HG02852 (cell line): ENCODE measurements at regions not wholly inside any gene's neighbourhood (a gene's known extent, or its start where the extent isn't known, plus 50 kb on each side); places are given as distances from the start of the nearest gene placed in this dataset.
"Not testable (repeated sequence)": the region's sequence is repeated elsewhere in the genome, so short reads cannot be mapped to it uniquely, and the experiment has no call there.

Experiments used
- ATAC-seq: cut with Tn5 transposase; IDR thresholded peaks from one replicate; pipeline ENCODE4 v1.9.1; 2021; ENCODE audit warnings: mild to moderate bottlenecking, moderate library complexity; ENCODE audit not compliant: unreplicated experiment

DNA sequence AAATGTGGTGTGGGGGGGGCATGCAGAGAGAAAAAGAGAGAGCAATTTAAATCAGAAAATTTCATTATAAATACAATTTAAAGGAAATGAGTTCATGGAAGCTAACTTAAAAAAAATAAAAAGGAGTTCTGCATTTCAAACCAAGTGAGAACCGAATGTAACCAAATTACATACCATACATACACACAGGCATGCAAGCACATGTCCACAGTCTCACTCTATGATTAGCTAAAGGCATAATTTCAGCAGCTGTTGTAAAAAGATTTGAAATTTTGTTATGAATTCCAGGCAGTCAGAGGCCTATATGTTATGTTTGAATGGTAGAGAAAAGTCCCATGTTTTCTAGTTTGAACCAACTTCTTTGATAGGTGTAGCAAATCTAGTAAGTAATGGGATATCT lies 611.6 kb upstream of the ADGRL3 start:
- no peak for ATAC-seq

DNA sequence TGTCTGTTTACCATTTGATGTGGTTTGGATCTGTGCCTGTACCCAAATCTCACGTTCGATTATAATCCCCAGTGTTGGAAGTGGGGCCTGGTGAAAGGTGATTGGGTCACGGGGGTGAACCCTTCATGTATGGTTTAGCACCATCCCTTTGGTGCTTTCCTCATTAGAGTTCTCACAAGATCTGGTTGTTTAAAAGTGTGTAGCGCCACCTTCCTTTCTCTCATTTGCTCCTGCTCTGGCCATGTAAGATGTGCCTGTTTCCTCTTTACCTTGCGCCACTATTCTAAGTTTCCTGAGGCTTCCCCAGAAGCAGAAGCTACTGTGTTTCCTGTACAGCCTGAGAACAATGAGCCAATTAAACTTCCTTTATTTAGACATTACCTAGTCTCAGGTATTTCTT lies 610.7 kb upstream of the ADGRL3 start:
- no peak for ATAC-seq

DNA sequence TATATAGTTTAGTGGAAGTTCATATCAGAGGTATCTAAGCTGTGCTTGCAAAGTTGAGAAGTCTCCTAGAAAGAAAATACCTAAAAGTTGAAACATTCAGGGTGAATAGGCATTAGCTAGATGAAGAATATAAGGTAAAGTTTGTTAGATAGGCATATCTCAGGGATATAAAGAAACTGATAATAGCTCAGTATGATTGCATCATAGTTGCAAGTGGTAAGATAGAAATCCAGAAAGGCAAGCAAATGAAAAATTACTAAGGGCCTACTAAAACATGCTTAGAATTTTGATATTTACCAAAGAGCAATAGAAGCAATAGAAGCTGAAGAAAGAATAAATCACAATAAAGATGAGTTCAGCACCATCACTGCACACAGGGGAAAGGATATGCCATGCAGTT lies 610.0 kb upstream of the ADGRL3 start:
- ATAC-seq: no peak

DNA sequence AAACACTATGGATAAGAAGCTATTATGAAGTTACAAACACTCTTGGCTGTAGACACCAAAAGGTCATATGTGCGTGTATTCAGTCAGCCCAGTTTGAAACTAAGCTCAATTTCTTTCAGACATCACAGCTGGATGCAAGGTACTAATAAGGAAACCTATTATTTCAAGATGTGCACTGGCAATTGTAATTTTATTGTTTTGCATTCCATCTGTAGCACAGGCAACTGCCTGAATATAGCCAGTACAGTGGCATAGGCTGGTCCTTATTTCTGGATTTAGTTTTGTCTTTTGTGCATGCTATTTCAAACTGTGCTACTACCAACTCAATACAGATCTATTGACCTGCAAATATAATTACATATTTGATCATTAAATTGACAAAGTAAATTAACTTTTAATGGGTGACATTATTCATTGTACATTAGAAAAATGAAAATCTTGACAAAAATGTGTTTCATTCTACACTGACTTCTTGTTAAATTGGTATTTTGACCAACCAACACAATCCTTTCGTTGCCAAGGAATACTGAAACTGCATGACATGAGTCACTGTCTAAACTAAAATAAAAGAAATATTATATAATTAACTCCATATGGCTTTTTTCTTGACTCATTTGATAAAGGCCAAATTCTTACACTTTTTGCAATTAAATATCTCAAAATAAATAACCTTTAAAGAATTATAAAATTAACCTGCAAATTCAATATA lies 594.3 kb upstream of the ADGRL3 start:
- ATAC-seq: no peak

DNA sequence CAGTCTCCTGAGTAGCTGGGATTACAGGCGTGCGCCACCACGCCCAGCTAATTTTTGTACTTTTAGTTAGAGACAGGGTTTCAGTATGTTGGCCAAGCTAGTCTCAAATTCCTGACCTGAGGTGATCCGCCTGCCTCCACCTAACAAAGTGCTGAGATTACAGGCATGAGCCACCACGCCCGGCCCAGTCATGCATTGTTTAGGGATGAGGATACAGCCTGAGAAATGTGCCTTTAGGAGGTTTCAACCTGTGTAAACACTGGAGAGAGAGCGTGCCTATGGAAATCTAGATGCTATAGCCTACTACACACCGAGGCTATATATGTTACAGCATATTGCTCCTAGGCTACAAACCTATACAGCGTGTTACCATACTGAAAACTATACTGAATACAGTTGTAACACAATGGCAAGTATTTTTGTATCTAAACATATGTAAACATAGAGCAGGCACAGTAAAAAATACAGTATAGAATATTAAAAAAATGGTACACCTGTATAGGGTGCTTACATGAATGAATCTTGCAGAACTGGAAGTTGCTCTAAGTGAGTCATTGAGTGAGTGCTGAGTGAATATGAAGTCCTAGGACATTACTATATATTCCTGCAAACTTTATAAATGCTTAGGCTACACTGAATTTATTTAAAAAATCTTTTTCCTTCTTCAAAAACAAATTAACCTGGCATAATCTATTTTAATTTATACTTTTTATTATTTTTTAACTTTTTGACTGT lies 588.2 kb upstream of the ADGRL3 start:
- ATAC-seq: no peak

DNA sequence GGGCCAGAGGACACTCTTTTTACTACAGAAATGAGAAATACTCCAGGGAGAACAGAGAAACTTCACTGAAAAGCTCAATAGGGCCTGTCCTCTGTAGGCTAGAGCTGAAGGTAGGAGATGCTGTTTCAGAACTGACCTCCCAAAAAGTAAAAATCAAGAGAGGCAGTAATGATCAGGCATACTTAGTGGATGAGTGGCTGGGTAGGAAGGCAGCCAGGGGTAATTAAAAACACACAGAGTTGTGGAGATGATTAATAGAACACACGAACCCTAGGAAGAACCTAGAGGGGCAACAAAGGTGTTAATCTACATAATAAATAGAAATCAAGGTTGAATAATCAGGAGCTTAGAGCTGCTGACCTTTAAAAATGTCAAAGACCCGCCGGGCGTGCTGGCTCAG lies 582.4 kb upstream of the ADGRL3 start:
- ATAC-seq: no peak

DNA sequence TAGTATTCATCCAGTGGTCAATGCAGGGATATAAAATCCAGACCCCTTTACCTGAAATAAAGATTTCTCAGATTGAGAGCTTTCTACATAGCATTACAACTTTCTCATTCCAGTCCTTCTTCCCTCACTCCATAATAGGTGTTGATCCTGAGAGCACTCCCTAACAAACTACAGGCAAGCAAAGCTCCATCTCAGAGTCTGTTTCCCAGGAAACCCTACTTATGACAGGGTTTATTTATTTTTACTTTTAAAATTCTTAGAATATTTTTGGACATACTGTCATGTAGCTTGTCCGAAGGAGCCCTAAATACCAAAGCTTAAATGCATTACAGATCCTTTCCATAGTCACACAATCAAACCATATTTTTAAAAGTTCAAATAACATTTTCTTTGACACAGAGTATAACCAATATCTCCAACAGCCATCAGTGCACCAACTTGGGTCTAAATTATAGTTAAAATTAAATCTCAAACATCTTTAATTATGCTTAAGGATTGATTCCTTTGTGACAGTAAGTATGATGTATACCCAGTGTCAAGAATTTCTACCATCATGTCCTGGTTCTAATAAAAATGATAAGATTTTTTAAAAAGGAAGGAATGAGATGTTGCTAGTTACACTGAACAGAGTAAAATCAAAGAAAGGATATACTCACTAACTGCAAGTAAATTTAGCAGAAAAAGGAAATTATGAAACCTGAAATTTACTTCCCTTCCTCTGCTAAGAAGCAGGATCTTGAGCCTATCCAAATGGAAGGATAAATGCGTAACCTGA lies 580.4 kb upstream of the ADGRL3 start:
- no peak for ATAC-seq

DNA sequence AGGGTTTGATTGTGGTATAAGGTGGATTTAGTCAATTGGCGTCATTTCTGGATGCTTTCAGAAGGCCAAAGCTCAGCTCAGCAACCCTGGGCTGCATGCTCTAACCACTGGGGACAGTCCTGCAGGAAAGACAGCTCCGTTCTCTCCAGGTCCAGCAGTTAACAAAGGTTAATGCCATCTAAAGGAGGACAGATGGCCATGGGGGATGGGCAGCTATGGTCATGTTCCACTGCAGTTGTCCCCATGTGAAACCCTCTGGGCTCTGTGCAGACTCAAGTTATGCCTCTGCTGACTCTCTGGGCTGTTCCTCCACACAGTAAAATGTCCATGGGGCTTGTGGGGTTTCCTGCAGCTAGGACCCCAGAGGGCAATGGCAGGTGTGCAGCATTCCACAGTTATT lies 562.1 kb upstream of the ADGRL3 start:
- no peak for ATAC-seq

DNA sequence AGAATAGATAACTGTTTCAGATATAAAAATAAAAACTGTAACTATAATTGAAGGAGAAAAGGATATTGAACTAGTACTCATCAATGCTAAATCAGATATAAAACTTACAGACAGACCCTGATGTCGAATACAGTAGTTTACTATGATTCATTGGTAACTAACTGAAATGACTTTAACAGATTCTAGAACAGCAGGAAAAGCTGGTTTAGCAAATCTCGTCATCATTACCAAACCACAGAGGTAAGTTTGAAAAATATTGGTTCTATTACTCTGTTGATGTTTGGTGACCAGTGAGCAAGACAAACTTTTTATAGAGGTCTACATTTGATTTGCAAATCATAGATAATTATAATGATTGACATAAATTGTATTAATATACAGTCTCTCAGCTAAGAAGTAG lies 551.4 kb upstream of the ADGRL3 start:
- ATAC-seq: no peak

DNA sequence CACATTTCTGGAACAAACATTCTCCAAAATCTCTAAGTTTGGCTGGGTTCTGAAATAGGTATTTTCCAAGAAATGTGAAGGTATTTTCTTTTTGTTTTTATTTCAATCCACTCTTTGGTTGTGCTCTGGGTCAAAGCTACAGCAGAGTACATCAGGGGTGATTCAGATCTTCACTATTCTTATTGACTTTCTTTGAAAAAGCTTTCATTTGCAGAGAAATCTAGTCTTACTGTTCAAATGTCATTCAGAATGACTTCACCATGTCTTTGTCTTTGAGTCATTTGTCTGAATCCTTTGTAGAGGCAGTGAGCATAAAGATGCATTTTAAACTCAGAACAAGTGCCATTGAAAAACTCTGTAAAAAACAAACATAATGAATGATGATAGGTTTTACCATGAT lies 547.2 kb upstream of the ADGRL3 start:
- no peak for ATAC-seq

DNA sequence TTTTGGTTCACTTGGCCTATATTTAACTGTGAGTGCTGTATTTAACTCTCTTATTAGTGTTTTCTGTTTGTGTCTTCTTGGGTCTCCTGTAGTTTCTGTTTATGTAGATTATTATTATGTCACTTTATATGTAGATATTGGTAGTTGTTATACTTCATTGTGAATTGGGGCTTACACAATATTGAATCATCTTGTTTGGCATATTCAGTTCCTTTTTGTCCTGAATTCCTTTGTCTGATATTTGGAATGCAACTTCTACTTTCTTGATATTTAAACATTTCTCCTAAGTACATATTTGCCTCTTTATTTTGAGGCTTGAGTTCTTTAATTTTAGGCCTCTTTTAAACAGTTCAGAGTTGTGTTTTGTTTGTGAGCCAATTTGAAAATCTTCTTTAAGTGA lies 544.8 kb upstream of the ADGRL3 start:
- no peak for ATAC-seq

DNA sequence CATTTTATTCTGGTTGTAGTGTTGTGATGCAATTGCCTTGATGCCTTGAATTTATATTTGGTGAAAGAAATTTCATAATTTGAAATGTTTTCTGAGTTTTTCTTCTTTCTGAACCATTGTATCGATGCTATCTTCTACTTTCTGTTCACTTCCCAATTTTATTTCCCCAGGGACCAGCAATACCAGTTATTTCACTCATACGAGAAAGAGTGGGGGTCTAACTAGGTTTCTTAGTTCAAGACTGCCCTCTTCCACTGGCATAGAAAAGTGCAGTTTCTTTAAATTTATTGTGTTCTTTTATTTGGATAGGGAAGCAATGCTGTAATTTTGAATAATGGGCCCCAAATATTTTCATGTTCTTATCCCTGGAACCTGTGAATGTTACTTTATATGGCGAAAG lies 544.0 kb upstream of the ADGRL3 start:
- no peak for ATAC-seq

DNA sequence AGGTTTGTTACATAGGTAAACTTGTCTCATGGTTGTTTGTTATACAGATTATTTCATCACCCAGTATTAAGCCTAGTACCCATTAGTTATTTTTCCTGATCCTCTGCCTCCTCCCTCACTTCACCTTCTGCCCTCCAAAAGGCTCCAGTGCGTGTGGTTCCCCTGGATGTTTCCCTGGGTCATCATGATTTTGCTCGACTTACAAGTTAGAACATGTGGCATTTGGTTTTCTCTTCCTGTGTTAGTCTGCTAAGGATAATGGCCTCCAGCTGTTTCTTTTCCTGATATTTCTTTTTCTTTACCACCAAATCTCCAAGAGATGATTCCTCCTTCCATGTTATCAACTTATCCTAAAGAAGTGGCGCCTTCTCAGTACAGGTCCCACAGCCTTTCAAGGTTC lies 543.1 kb upstream of the ADGRL3 start:
- ATAC-seq: no peak

DNA sequence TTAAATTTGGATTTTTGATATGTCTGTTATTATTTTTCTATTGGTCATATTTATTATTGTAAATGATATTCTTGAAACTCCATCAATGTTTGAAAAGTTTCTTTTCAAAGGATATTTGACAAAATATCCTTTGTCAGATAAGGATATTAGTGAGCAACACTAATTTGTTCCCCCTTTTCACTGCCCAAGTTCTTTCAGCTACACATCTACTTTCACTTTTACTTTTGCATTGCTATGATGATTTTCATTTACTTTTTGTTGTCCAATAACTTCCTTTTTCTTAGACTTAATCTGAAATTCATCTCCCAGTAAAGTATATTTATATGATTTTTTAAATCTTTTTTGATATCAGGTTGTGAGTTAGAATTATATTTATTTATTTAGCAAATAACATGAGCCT lies 542.3 kb upstream of the ADGRL3 start:
- ATAC-seq: no peak

DNA sequence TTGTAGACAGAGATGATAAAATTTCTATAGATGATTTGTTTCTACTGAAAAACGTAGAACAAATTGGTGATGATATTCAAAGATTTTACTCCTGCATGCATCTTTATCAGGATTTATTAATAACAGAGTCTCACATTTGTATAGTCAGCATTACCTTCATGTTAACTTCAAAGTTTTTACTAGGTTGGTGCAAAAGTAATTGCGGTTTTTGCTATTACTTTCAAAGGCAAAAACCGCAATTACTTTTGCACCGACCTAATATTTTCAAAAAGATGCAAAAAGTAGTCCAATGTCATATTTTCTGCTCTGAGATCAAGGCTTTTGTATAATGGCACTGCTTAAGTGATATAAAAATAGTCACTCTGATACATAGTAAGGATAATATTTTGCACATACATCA lies 536.4 kb upstream of the ADGRL3 start:
- ATAC-seq: no peak

DNA sequence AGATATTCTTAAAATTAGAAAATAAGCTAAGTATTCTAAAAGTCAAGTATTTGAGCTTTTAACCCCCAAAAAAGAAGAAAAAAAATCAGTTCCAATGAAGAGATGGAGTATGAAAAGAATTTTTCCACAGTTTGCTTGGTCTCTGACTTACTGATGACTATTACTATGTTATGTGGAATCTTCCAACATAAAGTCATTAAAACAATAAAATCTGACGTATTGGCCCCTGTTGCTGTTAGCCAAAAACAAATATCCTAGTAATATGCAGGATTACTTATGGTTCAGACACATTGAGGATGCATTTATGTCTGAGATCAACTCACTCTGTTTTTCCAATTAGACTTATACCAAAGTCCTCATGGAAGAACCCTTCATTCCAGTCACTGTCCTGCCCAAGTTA lies 517.2 kb upstream of the ADGRL3 start:
- no peak for ATAC-seq

DNA sequence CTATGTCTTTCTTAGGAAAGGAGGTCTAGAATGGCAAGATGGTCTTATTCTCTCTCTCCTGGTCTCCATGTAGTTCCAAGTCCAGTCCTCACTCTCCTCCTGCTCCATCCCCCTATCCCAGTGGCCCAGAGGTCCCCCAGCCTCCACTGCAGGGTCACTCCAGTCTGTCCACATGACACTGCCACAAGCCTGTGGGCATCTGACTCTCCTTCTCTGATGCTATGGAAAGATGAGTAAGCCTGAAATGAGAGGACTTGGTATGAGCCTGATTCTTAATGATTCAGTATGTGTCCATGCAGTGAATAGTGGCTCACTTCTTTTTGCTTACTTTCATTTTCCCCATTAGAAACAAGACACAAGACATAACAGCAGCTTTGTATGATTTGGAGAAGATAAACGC lies 516.8 kb upstream of the ADGRL3 start:
- no peak for ATAC-seq

DNA sequence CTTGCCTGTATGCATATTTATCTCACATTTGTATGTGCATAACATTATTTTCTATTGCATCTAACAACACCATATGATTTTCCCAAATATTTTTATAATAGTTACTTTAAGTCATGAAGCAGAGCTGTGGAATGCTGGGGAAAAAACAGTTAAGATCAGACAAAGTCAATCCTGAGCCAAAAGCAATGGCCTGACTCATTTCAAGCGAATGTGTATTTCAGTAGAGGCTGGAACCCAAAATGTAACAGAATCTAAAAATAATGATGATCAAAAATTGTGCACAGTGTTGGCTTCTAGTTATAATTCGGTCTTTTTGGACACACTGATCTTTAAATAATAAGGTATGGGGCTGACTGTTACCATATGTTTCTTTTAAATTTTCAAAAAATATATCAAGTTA lies 516.2 kb upstream of the ADGRL3 start:
- ATAC-seq: no peak

DNA sequence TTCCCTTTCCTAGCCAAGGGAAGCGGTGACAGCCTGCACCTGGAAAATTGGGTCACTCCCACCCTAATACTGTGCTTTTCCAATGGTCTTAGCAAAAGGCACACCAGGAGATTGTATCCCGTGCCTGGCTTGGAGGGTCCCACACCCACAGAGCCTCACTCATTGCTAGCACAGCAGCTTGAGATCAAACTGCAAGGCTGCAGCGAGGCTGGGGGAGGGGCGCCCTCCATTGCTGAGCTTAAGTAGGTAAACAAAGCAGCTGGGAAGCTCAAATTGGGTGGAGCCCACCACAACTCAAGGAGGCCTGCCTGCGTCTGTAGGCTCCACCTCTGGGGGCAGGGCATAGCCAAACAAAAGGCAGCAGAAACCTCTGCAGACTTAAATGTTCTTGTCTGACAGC lies 504.1 kb upstream of the ADGRL3 start:
- not testable (repeated sequence) for ATAC-seq

DNA sequence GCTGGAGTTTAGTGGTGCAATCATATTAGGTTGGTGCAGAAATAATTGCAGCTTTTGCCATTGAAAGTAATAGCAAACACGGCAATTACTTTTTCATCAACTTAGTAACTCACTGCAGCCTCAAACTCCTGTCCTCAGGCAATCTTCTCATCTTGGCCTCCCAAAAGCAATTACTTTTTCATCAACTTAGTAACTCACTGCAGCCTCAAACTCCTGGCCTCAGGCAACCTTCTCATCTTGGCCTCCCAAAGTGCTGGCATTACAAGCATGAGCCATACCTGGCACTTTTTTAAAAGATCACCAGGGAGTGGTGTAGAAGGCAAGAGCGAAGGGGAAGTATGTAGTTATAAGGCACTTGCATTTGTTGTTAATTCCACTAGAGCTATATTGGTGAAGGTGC lies 491.1 kb upstream of the ADGRL3 start:
- no peak for ATAC-seq

DNA sequence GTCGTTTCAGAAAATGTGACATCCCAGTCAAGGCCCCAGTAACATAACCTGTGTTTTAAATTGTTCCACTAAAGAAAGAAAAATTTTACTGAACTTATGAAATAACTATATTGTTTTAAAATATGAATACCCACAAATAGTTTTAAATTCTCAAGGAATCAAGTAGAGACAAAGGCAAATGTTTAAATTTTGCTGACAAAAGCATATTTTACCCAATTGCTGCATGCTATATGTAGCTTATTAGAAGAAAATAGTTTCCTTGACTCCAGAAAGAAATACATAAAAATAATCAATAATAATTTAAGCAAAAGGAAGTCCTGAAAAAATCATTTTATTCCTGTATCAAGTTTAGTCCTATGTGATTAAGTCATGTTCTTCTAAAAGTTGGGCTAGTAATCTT lies 481.3 kb upstream of the ADGRL3 start:
- no peak for ATAC-seq

DNA sequence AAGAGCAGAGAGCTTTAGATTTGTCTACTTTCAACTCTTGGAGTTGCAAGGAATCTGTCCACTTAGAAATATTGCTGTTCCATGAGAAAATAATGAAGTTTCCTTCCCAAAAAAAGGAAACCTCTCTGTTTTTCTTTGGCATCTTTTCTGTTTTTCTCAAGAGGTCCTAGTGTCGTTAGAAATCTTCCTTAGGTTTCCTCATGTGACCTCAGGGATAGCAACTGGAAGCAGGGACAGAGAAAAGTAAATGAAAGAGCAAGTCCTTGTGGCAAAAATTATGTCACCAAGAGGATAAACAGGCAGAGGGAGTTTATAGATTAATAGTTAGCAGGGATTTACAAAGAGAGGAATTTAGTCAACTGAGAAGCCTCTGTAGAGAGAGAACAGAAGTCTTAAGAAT lies 478.4 kb upstream of the ADGRL3 start:
- no peak for ATAC-seq
